Kidney capillary endothelial cell (primary cell): ENCODE measurements at regions not wholly inside any gene's neighbourhood (a gene's known extent, or its start where the extent isn't known, plus 50 kb on each side); places are given as distances from the start of the nearest gene placed in this dataset.
"Not testable (repeated sequence)": the region's sequence is repeated elsewhere in the genome, so short reads cannot be mapped to it uniquely, and the experiment has no call there.

Source experiments
- DNase-seq: peaks from one replicate; pipeline ENCODE4 v3.0.0-alpha.2; 2018; ENCODE audit warnings: low spot score

DNA sequence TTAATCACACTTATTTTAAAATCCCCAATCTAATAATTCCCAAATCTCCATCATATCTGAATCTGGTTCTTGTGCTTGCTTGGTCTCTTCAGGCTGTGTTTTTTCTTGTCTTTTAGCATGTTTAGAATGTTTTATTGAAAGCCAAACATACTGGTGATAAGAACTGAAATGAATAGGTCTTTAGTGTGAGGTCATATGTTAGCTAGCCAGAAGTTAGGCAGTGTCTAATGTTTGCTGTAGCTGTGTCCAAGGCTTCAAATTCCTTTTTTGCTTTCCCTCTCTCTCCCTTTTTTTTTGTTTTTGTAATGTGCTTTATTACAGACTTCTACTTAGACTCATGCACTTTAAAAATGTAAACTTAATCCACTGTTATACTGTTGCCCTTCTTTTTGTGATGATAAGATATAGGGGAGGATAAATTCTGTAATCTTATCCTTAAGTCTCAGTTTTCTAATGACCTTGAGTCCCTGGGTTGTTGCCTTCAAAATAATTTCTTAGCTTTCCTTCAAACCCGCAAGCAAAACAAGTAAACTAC, 725.1 kb downstream of the BRINP3 start:
- no peak for DNase-seq

DNA sequence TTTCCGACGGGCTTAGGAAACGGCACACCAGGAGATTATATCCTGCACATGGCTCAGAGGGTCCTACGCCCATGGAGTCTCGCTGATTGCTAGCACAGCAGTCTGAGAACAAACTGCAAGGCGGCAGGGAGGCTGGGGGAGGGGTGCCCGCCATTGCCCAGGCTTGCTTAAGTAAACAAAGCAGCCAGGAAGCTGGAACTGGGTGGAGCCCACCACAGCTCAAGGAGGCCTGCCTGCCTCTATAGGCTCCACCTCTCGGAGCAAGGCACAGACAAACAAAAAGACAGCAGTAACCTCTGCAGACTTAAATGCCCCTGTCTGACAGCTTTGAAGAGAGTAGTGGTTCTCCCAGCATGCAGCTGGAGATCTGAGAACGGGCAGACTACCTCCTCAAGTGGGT, 722.6 kb downstream of the BRINP3 start:
- not testable (repeated sequence) for DNase-seq

GRCh38 chr1:189764391-189765320, 713.0 kb downstream of the BRINP3 start:
- no peak for DNase-seq

- no peak for DNase-seq
These were observed 708.2 kb downstream of the BRINP3 start for GRCh38 chr1:189769448-189769847.

GRCh38 chr1:189774721-189775287, 702.9 kb downstream of the BRINP3 start:
- DNase-seq: no peak

DNA sequence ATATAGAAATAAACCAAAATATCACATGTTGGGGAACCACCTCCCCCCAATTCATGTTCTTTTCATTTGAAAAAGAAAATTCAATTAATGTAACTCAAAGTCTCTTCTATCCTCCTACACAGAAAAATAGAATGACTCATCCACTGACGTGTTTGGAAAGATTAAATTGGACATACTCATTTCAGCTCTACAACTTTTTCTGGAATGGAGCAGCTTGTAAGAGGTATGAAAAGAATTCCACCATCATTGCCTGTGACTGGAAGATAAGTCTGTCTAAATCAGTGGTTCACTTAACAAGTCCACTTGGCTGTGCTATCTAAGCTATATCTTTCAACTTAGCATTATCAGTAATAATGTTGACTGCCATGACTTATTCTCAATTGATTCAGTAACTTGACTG, 702.3 kb downstream of the BRINP3 start:
- DNase-seq: no peak

DNA sequence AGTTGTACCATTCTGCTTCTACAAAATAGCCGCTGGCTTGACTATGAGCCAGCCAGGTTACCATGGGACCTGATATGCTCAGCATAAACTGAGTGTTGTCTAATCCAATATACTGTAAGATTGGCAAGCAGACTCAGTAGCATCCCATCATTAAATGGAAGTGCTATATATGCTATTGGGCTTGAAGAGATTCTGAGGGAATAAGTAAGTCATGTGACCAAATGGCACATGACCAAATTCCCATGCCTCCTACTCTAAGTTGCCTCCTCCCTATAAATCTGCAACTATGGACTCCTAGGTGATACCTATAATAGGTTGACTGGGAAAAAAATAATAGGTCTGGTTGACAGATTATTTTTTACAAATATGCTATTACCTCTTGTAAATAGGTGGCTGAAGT, 698.6 kb downstream of the BRINP3 start:
- DNase-seq: no peak

- no peak for DNase-seq
These were observed 695.4 kb downstream of the BRINP3 start for GRCh38 chr1:189782295-189782694.

- DNase-seq: no peak
These were observed 694.2 kb downstream of the BRINP3 start for GRCh38 chr1:189783456-189783855.

DNA sequence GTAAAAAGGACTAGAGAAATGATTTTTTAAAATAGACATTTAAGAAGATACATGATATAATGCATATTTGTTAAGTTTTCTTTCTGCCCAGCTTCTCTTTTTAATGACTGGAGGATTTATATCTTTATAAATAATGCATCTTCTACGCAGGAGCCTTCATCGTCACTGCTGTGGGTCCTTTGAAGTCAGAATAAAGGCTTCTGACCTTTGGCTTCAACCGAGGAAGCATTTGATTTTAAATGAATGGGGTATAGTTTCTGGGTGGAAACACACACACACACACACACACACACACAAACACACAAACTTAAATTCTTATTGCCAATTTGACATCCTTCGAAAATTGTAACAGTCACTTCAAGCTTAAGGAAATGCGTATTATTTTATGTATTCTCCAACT, 690.9 kb downstream of the BRINP3 start:
- DNase-seq: no peak

DNA sequence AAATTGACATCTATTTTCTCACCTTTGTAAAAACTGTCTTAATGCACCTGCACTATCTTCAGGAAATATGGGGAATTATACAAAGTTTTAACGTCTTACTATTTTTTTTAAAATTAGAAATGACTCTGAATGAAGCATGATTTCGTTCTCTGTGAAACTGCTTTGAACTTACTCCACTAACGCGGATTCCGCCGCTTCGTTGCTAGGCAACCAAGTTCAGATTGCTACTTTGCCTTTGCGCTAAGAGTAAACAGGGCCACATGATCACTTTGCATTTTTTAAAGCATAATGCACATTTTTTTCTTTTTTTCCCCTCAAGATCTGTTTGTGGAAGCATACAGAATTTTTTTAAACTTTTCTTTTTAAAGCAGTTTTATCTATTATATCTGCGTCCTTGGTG, 690.5 kb downstream of the BRINP3 start:
- DNase-seq: no peak

- DNase-seq: no peak
These were observed 687.3 kb downstream of the BRINP3 start for GRCh38 chr1:189790335-189790734.

DNA sequence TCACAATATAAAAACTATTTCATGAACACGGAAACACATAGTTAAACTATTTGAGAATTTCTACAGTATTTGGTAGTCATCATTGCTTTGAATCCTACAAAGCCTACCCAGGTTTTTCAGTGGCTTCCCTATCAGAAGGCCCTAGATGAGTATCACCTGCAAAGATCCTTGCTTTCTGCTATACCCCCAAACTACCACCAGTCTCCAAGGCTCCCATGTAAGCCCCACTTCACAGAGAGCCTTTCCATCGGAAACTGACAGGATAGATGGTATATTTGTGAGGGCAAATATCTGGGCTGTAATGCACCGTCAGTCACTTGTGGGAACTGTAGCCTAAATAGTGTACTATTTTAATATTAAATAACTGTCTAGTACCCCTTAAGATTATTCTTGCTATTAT, 674.3 kb downstream of the BRINP3 start:
- DNase-seq: no peak

DNA sequence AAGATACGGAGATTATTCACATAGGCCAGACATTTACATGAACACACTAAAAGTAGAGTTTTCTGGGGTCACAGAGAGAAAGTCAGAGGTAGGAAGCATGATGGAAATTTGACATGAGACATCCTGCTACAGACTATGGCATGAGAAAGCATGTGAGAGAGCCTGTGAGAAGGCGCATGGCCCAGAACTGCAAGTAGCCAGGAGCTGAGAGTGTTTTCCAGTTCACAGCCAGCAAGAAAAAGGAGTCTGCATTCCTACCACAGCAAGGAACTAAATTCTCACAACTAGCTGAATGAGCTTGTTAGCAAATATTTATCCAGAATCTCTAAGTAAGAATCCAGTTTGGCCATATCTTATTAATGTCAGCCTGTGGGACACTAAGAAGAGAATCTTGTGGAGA, 673.3 kb downstream of the BRINP3 start:
- DNase-seq: no peak

DNA sequence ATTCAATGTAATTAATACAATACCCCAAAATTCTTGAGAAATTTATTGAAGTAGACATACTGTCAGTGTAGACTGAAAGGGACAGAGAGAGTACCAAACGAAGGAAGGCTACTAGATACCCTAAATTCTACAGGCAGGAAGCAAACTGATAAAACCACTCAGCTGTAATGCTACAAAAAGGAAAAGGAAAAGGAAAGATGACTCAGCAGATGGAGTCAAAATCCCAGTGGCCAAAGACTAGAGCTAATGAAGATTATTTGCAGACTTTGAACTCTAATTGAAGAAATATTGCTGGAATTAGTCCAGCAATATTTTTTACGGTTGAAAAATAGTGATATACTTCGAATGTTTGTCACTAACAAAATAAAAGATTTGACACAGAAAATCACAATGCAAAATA, 671.9 kb downstream of the BRINP3 start:
- DNase-seq: no peak

GRCh38 chr1:189810639-189811038, 667.0 kb downstream of the BRINP3 start:
- not testable (repeated sequence) for DNase-seq

DNA sequence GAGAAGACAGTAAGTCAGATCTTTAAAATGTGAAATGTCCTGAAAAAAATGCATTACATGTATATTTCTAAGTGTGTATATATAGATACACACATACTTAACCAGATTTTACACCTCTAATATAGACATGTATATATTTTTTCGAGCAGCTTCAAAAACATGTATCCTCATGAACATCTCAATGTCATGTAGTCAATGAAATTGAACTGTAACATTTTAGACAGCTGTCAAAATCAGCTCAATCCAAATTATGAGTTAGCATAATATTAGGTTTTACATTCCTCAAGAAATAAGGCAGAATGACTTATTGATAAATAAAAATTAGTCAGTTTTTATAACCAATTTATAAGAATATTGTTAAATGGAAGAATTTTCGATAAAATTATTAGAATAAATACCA, 665.7 kb downstream of the BRINP3 start:
- DNase-seq: no peak

DNA sequence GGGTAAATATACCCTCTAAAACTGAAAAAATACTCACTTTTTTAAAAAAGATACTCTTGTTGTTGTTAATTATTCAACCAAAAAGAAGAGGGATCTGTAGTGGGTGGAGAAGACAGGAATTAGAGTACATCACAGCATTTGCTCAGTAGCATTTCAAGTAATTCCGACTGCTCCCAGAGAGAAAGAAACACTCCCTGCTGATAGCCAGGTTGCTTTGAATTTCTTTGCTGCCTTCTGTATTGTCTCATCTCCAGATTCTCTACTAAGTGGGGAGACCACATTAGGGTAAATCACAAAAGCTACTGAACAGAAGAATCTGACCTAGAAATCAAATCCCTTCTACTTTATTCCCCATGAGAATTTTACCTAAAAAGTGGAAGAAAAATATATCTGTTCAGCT, 661.1 kb downstream of the BRINP3 start:
- no peak for DNase-seq

- no peak for DNase-seq
These were observed 657.9 kb downstream of the BRINP3 start for GRCh38 chr1:189819751-189820150.

DNA sequence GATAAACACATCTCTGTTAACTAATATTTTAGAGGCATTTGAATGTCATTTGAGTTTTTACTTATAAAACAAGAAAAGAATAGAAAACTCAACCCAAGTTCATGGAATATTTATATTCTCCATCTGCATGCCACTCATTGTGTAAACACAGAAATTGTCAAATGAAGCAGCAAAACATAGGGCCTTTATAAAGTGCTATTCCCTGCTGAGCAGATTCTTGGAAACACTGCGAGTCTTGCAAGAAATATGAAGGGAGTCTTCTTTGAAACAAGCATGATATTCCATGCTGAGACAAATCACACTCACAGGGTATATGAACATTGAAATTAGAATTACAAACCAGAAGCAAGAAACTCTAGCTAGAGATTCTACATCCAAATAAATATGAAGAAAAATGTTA, 655.8 kb downstream of the BRINP3 start:
- no peak for DNase-seq

GRCh38 chr1:189834813-189835212, 642.9 kb downstream of the BRINP3 start:
- no peak for DNase-seq

DNA sequence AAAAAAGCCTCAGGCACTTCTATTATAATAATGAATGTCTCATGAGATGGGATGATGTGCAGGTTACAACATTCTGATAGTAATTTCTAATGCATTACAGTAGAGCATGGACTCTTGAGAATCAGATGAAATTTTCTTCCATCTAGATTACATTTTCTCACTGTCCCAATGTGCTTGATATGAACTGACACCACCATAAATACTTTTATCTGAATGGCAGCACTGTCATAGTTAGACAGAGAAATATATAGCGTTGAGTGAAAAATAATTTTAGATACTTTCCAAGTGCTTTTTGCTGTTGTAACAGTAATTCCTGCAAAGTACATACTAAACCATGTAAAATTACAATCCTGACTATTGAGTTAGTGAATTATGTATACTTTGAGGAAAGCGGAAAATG, 630.1 kb downstream of the BRINP3 start:
- no peak for DNase-seq

DNA sequence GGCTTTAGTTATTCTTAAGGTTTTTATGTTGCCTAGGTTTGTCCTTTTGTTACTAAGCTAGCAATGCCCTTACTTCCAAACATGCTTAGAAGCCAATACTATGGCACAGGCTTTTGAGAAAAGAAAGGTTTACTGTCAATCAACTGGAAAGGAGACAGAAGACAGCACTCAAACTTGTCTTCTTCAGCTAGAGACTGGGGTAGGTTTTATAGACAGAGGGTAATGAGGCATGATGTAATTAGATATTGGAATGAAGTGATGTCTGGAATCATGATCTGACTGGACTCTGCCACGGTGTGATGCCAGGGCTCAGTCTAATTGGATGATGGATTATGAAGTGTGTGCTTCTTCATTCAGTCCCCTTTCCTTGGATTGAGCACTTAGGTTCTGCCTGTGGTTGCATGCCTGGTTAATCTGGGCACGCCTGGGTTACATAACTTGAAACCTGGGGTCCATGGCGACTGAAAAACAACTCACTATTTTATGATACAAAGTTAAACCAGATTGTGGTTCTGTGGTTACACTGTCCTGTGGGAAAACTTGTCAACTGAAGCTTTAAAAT, 625.8 kb downstream of the BRINP3 start:
- DNase-seq: no peak
